ENCODE measurements at regions not wholly inside any gene's neighbourhood (a gene's known extent, or its start where the extent isn't known, plus 50 kb on each side); places are given as distances from the start of the nearest gene placed in this dataset.
"Not testable (repeated sequence)": the region's sequence is repeated elsewhere in the genome, so short reads cannot be mapped to it uniquely, and the experiment has no call there.

GRCh38 chr1:5191470-5191869, 537.1 kb downstream of the AJAP1 start:
- no peak for DNase-seq

GRCh38 chr1:5189384-5189783, 535.0 kb downstream of the AJAP1 start:
- no peak for DNase-seq

- DNase-seq: no peak
Measured at GRCh38 chr1:5165762-5166161, 511.4 kb downstream of the AJAP1 start.

GRCh38 chr1:5164158-5164557, 509.7 kb downstream of the AJAP1 start:
- DNase-seq: no peak

- no peak for DNase-seq
Measured at GRCh38 chr1:5161372-5161771, 507.0 kb downstream of the AJAP1 start.

GRCh38 chr1:5157175-5157574, 502.8 kb downstream of the AJAP1 start:
- DNase-seq: no peak

- no peak for DNase-seq
Measured at GRCh38 chr1:5156416-5157120, 502.2 kb downstream of the AJAP1 start.

GRCh38 chr1:5151511-5151910, 497.1 kb downstream of the AJAP1 start:
- no peak for DNase-seq

GRCh38 chr1:5150191-5150590, 495.8 kb downstream of the AJAP1 start:
- no peak for DNase-seq

GRCh38 chr1:5147806-5148205, 493.4 kb downstream of the AJAP1 start:
- DNase-seq: no peak

- no peak for DNase-seq
Measured at GRCh38 chr1:5142389-5142788, 488.0 kb downstream of the AJAP1 start.

- DNase-seq: no peak
Measured at GRCh38 chr1:5141750-5142149, 487.3 kb downstream of the AJAP1 start.

GRCh38 chr1:5140962-5141361, 486.6 kb downstream of the AJAP1 start:
- no peak for DNase-seq

- no peak for DNase-seq
Measured at GRCh38 chr1:5140136-5140535, 485.7 kb downstream of the AJAP1 start.

GRCh38 chr1:5129746-5130355, 475.4 kb downstream of the AJAP1 start:
- DNase-seq: no peak

- no peak for DNase-seq
Measured at GRCh38 chr1:5125208-5125607, 470.8 kb downstream of the AJAP1 start.

GRCh38 chr1:5120559-5120958, 466.1 kb downstream of the AJAP1 start:
- DNase-seq: no peak

GRCh38 chr1:5119366-5120234, 465.2 kb downstream of the AJAP1 start:
- no peak for DNase-seq

GRCh38 chr1:5118771-5119170, 464.4 kb downstream of the AJAP1 start:
- DNase-seq: not testable (repeated sequence)

GRCh38 chr1:5118292-5118691, 463.9 kb downstream of the AJAP1 start:
- DNase-seq: not testable (repeated sequence)

- DNase-seq: no peak
Measured at GRCh38 chr1:5111581-5111980, 457.2 kb downstream of the AJAP1 start.

- DNase-seq: no peak
Measured at GRCh38 chr1:5110508-5110907, 456.1 kb downstream of the AJAP1 start.

GRCh38 chr1:5109633-5110032, 455.2 kb downstream of the AJAP1 start:
- DNase-seq: no peak

GRCh38 chr1:5108740-5109139, 454.3 kb downstream of the AJAP1 start:
- DNase-seq: no peak

Measured in GOT3 (cell line).